WERI-Rb-1 (cell line): ENCODE measurements at regions not wholly inside any gene's neighbourhood (a gene's known extent, or its start where the extent isn't known, plus 50 kb on each side); places are given as distances from the start of the nearest gene placed in this dataset.

Experiments
- DNase-seq: peaks from one replicate; pipeline ENCODE4 v3.0.0-alpha.2; 2020
- H3K27ac ChIP-seq: fragments of 250-450 bp; sonication (Bioruptor Pico); 2 replicates; pipeline ENCODE4 v1.5.1; 2020; ENCODE audit warnings: mild to moderate bottlenecking, moderate library complexity
- H3K27me3 ChIP-seq: fragments of 250-450 bp; sonication (Bioruptor Pico); 2 replicates; pipeline ENCODE4 v1.5.1; 2021; ENCODE audit warnings: mild to moderate bottlenecking, low read depth, moderate library complexity; ENCODE audit not compliant: insufficient read depth, severe bottlenecking
- H3K36me3 ChIP-seq: fragments of 250-450 bp; sonication (Bioruptor Pico); 2 replicates; pipeline ENCODE4 v1.5.1; 2020; ENCODE audit warnings: mild to moderate bottlenecking, moderate library complexity
- H3K4me3 ChIP-seq: 2 replicates; pipeline ENCODE4 v1.5.1; 2011; ENCODE audit warnings: low read depth, mild to moderate bottlenecking, control low read depth, low read length
- H3K9me3 ChIP-seq: fragments of 250-450 bp; sonication (Bioruptor Pico); 2 replicates; pipeline ENCODE4 v1.5.1; 2021; ENCODE audit warnings: mild to moderate bottlenecking, moderate library complexity; ENCODE audit not compliant: severe bottlenecking
- TF ChIP-seq, protein P1 (sequence below): IDR thresholded peaks from 2 replicates; pipeline ENCODE4 v1.5.1; 2011; ENCODE audit warnings: low read depth, mild to moderate bottlenecking, control low read depth, inconsistent platforms, low read length

DNA sequence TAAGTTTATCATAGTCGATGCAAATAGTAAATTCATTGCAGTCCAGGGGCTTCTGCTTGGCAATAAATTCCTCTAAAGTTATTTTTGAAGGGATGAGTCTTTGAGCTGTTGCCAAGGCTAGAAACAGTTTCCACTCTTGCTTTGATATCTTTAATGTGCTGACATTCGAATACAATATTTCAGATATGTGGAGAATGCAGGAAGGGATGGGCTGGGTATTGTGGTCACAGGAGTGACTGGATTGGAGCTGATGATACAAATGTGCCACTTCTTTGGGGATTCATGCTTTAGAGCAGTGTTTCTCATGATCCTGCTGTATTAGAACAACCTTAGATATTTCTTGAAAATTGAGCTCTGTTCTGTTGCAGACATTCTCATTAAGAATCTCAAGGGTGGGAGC lies 139.0 kb downstream of the PRDM13 start:
- Histone ChIP-seq H3K9me3 (no peaks in the 10 kb centered on the region), H3K36me3 (no peaks in the 10 kb centered on the region), H3K27me3 (no peaks in the 10 kb centered on the region), H3K4me3 (no peak overlapping the region), H3K27ac (no peak overlapping the region)
- DNase-seq: no peak
- TF ChIP-seq, protein P1, sequence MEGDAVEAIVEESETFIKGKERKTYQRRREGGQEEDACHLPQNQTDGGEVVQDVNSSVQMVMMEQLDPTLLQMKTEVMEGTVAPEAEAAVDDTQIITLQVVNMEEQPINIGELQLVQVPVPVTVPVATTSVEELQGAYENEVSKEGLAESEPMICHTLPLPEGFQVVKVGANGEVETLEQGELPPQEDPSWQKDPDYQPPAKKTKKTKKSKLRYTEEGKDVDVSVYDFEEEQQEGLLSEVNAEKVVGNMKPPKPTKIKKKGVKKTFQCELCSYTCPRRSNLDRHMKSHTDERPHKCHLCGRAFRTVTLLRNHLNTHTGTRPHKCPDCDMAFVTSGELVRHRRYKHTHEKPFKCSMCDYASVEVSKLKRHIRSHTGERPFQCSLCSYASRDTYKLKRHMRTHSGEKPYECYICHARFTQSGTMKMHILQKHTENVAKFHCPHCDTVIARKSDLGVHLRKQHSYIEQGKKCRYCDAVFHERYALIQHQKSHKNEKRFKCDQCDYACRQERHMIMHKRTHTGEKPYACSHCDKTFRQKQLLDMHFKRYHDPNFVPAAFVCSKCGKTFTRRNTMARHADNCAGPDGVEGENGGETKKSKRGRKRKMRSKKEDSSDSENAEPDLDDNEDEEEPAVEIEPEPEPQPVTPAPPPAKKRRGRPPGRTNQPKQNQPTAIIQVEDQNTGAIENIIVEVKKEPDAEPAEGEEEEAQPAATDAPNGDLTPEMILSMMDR: no peak

DNA sequence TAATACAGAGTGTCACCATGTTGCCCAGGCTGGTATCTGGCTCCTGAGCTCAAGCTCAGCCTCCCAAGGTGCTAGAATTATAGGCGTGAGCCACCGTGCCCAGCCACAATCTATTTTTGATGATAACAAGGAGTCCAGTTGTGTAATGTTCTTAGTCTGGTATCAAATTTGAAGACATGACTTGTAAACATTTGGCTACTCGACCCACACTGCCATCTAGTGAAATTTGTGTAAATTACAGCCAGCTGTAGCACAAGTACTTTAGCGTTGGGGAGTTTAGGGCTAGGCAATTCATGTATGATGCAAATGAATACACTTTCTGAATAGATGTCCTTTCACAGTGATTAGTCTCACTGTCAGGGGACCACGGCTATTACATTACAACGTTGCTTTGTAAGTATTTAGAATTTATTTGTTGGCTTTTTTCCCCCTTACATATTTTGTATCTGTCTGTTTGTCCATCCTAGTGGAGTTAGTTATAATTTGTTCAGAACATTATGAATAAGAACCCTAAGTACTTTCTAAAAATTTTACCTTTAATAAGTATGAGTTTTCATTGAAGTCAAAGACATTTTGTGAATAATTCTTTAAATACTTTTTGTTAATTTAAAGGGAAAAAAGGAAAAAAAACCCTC lies 139.7 kb downstream of the PRDM13 start:
- peak; percentile 56 for DNase-seq

DNA sequence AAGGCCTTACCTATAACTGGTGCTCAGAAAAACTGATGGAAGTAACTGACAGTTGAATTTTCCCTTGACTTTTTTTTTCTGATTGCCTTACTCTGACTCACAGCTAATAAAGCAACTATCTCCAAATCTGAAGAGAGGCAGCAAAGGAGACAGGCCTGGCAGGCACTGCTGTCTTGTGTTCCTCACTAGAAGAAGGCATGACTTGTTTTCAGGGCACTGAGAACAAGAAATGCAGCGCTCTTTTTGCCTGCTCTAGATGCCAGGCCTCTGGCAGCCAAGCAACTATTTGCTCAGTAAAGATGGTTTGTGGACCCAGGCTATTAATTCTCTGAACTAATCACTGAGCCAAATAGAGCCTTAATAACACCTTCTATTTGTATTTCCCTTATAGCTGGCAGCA lies 155.1 kb downstream of the PRDM13 start:
- H3K36me3 ChIP-seq: no peaks in the 10 kb centered on the region
- H3K27me3 ChIP-seq: no peaks in the 10 kb centered on the region
- no peak overlapping the region for H3K27ac ChIP-seq
- H3K4me3 ChIP-seq: no peak overlapping the region
- H3K9me3 ChIP-seq: no peaks in the 10 kb centered on the region
- DNase-seq: no peak
- TF ChIP-seq, protein P1: no peak

More for the DNA sequence above, 139.7 kb downstream of the PRDM13 start:
- no peak overlapping the region for H3K4me3 ChIP-seq
- H3K27me3 ChIP-seq: no peaks in the 10 kb centered on the region
- no peaks in the 10 kb centered on the region for H3K36me3 ChIP-seq
- TF ChIP-seq, protein P1: peak; percentile 67
- H3K27ac ChIP-seq: no peak overlapping the region
- no peaks in the 10 kb centered on the region for H3K9me3 ChIP-seq

DNA sequence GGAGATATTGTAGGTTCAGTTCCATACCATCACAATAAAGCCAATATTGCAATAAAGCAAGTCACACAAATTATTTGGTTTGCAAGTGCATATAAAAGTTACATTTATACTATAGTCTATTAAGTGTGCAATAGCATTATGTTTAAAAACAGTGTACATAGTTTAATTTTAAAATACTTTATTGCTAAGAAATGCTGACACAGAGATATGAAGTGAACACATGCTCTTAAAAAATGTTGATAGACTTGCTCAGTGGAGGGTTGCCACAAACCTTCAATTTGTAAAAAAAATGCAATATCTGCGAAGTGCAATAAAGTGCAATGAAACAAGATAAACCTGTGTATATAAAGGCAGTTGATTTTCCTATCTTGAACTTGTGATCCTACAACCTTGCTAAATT lies 161.5 kb downstream of the PRDM13 start:
- H3K4me3 ChIP-seq: no peak overlapping the region
- no peaks in the 10 kb centered on the region for H3K27me3 ChIP-seq
- no peaks in the 10 kb centered on the region for H3K36me3 ChIP-seq
- TF ChIP-seq, protein P1: no peak
- DNase-seq: no peak
- H3K27ac ChIP-seq: no peak overlapping the region
- H3K9me3 ChIP-seq: no peaks in the 10 kb centered on the region

DNA sequence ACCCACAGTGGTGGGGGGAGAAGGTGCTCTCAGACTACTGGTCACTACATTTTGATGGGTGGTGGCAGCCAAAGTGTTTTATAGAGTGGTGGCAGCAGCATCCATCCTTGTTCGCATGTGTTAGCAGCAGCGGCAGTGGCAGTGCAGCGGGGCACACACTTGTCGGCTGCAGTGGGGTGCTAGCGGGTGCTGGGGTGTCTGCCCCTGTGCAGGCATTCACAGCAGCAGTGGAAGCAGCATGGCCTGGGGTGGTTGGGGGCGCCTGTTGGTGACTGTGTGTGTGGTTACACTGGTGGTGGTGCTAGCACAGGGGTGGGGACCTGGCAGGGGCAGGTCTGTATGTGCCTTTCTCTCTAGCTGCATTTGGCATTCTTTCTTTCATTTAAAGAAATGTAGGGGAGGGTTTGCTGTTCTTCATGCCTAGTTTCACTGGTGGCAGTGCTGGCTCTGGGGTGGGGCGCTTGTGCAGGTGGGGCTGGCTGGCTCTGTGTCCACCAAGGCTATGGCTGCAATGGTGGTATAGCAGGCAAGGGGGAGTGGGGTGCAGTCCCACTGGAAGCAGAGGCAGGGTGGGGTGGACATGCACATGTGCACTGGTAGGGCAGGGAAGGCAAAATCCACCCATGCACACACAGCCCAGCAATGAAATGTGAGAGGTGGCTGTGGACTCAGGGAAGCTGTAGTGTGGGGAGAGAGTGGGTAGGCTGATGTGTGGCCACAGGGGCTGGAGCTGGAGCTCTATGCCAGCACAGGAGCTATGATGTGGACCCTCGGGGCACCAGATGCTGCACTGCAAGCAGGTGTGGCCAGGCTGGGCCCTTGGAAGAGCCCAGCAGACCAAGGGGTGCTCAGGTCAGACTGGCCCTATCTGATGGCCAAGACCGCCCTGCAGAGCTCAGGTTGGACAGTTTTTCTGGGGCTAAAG lies 173.3 kb downstream of the PRDM13 start:
- H3K9me3 ChIP-seq: no peaks in the 10 kb centered on the region
- no peaks in the 10 kb centered on the region for H3K36me3 ChIP-seq
- H3K27ac ChIP-seq: no peak overlapping the region
- DNase-seq: no peak
- no peak overlapping the region for H3K4me3 ChIP-seq
- H3K27me3 ChIP-seq: no peaks in the 10 kb centered on the region
- TF ChIP-seq, protein P1: no peak
